HG03103 (cell line): ENCODE measurements at regions not wholly inside any gene's neighbourhood (a gene's known extent, or its start where the extent isn't known, plus 50 kb on each side); places are given as distances from the start of the nearest gene placed in this dataset.

ENCODE experiments used
- ATAC-seq: cut with Tn5 transposase; IDR thresholded peaks from one replicate; pipeline ENCODE4 v1.9.1; 2021; ENCODE audit warnings: low read depth; ENCODE audit not compliant: unreplicated experiment

DNA sequence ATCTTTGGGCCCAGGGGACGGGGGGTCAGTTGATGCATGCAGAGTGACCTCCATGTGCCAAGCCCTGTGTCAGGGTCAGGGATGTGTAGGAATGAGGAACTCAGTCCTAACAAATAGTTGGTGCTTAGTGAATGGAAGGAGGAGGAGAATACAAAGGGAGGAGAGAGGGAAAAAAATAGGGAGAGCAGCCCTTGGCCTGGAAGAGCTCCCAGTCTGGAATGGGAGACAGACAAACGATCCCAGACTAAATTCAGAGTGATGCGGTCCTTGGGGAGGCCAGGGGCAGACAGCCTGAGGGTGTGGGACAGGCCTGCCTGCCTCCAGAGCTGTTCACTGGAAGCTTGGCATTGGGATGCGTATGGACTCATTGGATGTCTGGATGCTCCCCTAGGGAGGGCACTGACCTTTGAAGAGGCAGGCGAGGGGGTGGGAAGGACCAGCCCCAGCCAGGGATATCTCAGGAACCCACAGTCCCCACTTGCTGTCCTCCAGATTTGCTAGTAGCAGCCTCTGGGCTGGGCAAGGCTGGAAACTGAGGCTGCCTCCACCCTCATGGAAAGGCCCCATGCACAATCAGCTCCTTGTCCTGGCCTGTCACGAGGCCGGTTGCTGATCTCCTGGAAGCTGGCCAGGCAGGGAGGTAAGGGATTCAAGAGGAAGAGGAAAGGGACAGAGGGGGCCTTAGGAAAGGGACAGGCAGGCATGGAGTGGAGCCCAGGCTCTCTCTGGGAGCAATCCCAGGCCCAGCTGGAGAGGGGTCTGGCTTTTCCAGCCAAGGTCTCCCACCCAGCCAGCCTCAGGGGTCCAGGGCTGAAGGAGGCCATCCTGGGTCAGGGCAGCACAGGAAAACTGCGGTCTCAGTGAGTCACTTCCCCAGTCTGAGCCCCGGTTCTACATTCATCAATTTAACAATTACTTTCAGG lies 69.0 kb upstream of the GGTA1 start:
- ATAC-seq: no peak

DNA sequence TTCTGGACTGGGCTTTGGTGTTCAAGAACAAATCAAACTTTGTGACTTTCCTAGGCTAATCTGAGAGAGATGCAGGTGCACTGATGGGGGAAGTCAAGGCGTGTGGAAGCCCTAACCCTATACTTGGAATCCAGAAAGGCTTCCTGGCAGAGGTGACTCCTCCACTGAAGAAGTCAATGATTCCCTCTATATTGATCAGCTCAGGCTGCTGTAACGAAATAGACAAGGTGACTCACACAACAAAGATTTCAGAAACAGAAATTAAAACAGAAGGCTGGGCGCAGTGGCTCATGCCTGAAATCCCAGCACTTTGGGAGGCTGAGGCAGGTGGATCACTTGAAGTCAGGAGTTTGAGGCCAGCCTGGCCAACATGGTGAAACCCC lies 69.6 kb upstream of the GGTA1 start:
- ATAC-seq: no peak

DNA sequence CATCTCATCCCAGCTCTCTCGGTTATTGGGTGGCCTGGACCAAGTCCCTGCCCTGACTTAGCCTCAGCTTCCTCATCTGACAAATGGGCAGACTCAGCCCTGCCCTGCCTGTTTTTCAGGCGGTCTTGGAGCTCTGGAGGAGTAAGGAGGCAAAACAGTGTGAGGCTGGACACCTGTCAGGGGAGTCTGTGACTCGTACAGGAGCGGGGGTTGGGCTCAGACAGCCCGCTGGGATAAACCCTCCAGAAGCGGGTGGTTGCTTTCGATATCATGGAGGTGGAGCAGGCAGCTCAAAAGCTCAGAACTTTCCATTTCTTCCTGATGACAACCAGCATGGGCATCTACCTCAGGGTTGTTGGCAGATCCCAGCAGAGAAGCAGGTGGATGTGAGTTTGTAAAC lies 72.9 kb upstream of the GGTA1 start:
- ATAC-seq: no peak

DNA sequence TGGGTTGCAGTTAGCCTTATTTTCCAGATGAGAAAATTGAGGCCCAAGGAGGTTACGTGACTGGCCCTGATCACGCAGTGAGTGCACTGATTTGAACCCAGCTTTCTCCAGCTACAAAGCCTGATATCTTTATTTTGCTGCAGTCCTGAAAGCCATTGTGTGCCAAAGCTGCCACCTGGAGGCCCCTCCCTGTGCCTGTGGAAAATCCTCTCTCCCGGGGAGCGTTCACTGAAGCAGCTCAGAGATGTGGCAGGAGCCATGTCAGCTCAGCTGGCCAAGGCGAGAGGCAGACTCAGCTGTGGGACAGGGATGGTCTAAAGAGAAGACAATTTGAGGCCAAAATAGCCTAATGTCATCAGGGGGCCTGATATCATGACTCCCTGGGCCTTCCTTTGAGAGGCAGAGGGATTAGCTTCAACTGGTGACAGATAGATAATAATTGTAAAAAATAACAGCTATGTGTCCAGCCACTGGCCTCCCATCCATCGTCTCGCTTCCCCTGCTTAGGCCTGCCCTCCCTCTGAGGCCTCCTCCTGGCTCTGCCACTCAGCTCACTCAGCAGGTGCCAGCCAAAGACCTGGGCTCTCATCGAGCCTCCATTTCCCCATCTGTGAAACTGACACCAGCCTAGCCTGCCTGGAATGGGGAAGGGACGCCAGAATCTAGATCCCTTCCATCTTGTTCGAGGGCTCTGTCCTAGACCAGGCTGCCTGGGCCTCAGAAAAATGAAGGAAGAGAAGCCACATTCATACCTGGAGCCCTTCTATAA lies 74.3 kb upstream of the GGTA1 start:
- no peak for ATAC-seq

DNA sequence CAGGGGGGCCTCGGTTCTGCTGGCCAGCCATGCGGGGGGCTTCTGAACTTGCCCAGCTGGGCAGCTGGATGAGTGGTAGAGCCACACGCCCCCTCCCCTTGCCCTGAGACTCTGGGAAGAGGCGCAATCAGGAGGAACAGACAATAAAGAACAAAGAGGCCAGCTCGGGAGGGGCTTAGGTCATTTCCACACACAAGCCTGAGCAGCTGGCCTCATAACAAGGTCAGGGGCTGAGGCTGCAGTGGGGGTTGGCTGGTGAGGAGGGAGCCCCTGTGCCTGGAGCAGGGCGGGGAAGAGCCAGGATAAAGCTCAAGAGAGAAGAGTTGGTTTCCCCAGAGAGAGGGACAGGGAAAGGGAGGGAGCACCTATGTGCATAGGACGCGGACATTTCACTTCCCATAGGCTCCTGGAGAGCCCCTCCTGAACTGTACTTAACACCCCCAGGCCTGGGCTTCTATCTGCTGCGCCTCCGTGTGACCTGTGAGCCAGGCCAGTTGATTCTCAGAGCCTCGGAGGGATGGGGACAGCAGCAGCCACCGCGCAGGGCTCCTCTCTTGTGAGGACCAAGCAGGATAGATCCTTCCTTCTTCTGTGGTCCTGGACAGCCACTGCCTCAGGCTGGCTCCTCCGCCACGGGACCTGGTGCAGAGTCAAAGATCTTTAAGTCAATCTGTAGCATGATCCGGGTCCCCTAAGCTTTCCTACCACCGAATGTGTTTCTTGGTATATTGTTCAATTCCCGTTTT lies 75.3 kb upstream of the GGTA1 start:
- ATAC-seq: no peak

DNA sequence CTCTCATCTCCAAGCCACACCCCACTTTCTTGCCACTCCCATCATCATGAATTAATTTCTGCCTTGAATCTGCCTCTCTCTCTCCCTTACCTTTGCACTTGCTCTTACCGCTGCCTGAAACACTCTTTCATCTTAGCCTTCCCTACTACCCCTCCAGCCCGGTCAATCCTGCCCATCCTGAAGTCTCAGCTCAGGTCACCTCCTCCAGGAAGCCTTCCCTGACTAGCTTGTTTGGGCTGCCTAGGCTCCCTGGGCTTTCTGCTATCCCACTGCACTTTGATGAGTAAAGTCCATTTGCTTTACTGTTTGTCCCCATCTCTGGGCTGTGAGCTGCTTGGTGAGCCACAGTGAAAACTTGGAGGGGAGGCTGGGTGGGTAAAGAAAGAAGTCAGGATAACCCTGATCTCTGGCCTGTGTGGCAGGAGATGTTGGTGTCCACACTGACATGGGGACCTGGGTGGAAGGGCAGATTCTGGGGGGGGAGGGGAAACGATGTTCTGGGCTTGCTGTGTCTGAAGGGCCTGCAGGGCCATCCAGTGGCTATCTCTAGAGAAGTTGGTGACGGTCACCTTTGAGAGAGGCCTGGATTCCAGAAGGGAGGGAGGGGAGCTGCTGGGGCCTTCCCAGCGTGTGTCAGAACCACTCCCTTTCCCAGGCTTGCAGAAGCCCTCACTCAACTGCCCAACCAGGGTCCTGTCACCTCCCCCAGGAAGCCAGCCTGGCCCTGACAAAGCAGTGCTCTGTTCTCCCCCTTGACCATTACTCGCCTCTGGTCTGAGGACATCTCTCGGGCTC lies 75.0 kb upstream of the DAB2IP start:
- ATAC-seq: no peak

DNA sequence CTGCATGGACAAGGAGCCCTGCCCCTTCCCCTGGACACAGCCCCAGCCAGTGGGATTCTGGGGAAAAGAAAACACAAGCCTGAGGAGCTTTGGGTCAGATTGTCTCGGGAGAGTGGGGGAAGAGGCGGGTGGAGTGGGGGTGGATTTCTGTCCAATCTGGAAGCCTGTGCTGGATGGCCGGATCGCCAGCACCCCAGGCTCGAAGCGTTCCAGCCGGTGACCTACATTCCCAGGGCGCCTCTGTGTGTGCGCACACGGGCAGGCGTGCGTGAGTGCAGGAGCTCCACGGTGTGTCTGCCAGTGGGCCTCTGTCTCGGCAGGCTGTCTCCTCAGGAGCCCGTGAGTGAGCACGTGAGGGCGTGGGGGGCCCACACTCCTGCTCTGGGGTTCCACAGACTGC lies 74.3 kb upstream of the DAB2IP start:
- no peak for ATAC-seq

DNA sequence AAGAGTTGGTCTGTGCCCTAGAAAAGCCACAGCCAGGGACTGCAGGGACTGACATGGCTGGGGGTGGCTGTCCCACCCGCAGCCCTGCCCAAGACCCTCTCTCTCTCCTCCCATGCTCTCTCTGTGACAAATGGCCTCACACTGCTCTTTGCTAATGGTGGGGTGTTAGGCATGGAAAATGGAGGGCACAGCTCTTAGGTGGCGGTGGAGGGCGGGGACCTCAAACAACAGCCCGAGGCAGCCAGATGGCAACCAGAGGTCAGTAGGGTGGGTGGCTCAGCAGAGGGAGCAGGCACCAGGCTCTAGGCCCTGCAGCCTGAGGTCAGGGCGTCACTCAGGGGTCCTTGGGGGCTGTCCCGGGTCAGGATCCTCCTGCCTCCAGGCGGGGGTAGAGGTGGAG lies 73.9 kb upstream of the DAB2IP start:
- ATAC-seq: no peak

DNA sequence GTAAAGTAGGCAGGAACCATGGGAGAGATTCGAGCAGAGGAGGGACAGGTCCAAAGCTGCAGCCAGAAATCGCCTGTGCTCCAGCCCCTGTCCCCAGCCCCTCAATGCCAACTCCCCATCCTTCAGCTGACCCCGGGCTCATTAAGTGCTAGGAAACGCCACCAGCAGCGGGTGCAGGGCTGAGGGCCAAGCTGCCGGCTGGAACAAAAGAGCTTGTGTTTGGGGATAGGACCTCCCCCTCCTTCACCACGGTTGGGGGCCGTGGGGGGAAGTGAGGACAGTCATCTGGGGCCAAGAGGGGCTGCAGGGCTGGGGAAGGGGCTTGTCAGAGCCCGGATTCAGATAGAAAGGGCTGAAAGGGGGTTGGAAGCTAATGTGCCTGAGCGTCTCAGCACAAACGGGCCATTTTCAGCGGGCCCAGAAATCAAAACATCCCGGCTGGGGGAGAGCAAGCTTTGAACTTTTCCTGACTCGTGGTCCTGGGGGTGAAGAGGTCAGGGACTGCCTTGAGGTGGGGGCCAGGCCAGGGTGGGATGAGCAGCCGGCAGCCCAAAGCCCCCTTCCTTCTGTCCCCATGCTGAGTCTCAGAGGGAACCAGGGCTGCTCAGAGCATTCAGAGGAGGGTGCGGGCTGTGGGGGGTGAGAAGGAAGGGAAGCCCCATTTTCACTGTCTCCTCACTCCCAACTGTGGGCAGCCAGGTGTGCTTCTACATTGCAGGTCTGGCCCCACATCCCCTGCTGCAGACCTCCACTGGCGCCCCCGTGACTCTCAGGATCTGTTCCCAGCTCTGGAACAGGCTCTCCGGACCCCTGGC lies 69.4 kb upstream of the DAB2IP start:
- no peak for ATAC-seq

DNA sequence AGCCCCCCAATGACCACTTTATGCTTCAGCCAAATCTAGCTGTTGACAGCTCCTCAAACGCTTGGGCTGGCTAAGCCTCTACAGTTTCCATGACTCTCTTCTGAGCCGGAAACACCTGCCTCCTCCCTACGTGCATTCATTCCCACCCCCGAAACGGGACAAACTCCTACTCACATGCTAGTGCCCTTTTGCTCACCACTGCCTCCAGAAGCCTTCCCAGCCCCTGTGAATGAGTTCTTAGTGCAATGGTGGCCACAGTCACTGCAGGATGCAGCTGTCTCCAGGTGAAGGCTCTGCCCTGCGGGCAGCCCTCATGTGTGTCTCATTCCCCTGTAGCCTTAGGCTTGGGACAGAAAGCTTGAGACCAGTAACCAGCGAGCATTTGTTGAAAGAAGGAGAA lies 68.8 kb upstream of the DAB2IP start:
- no peak for ATAC-seq

DNA sequence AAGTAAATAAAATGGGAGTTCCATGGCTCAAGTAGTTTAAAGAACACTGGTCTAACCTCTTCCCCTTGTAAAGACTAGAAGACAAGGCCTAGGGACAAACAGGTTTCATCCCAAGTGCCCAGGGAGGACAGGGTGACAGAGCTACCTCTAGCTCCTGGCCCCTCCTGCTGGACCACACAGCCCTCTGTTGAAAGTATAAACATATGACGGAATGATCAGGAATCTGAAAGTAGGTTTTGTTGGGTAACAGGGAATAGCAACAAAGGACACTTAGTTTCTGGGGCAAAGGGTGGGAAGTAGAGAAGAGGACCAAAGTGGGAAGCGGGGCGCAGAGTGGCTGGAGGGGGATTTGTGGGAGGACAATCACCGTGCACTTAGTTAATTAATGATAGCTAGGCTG lies 67.0 kb upstream of the DAB2IP start:
- ATAC-seq: no peak

DNA sequence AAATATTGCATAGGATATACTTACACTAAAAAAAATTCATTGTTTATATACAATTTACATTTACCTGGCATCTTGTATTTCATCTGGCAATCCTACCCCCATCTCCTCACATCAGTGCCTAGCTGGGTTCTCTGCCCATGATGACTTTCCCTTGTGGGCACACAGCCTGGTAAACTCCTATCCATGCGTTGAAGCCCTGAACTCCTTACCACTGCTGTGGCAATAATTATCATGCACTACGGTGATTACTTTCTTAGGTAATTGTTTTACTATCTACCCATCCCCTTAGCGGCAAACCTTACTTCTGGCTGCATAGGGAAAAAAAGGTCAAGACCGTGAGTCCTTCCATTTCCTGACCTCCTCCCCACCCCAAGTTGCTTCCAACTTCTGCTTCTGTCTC lies 63.6 kb upstream of the DAB2IP start:
- no peak for ATAC-seq

DNA sequence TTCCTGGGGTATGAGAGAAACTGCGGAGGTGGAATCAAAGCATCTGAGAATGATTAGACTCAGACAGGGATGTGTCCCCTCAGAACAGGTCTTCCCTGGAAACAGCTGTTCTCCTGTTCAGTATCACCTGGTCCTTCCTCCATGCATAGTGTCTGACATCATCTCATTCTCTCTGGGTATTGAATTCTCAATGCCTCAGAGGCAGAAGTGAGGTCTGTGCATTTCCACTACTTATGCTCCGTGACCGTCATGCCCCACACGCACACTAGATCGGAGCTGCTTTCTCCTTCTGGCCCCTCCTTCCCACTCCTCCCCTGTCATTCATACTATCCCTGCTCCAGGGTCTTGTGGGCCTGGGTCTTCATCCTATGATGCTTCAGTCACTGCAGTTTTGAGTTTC lies 61.4 kb upstream of the DAB2IP start:
- ATAC-seq: no peak

DNA sequence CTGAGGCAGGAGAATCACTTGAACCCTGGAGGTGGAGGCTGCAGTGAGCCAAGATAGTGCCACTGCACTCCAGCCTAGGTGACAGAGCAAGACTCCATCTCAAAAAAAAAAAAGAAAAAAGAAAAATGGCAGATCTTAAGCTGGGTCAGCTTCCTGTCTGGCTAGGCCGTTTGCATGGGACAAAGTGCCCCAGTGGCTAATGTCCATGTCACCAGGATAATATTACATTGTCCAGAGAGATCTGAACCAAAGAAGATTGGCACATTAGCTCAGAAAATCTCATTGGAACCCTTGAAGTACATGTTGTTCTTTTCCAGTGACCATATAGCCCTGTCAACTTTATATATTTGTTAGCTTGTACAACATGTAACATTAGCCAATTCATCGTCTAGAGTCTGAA lies 59.2 kb upstream of the DAB2IP start:
- ATAC-seq: no peak

DNA sequence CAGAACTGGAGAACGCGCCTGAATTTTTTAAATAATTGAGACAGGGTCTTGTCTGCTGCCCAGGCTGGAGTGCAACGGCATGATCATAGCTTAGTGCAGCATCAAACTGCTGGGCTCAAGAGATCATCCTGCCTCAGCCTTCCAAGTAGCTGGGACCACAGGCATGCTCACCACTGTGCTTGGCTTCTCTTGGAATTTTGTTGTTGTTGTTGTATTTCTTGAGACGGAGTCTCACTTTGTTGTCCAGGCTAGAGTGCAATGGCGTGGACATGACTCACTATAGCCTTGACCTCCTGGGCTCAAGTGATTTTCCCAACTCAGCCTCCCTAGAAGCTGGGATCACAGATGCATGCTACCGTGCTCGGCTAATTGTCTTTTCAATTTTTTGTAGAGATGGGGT lies 58.4 kb upstream of the DAB2IP start:
- no peak for ATAC-seq

DNA sequence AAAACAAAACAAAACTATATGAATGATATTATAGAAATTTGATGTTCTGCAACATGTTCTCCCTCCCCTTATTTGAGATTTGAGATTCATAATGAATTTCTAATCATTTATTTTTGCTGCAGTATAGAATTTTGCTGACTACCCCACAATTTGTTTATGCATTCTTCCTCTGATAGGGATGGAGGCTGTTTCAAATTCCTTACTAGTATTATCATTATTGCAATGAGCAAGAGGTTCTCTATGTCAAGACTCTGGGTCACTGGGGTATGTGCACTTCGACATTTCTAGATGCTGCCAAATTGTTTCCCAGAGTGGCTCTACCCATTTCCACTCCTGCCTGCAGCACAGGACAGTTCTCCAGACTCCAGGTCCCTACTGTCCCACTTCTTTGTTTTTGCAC lies 54.9 kb upstream of the DAB2IP start:
- no peak for ATAC-seq

DNA sequence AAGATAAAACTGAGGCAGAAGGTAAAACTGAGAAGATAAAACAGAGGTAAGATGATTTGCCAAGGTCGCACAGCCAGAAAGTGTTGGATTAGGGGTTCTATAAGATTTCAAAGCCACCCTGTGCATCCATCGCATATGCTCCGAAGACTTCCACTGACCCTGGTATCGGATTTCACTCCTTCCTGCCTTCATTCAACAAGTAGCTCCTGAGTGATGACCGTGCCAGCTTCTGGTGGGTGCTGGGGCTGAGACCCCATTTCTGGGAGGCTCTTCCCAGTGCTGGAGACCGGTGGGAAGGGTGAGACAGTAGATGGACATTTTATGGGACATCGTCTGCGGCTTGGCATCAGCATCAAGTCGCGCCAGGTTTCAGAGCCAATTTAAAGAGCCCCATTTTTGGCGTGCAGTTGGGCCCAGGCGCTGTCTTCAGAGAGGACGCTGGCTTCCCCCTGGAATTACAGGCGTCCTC lies 53.7 kb upstream of the DAB2IP start:
- no peak for ATAC-seq

DNA sequence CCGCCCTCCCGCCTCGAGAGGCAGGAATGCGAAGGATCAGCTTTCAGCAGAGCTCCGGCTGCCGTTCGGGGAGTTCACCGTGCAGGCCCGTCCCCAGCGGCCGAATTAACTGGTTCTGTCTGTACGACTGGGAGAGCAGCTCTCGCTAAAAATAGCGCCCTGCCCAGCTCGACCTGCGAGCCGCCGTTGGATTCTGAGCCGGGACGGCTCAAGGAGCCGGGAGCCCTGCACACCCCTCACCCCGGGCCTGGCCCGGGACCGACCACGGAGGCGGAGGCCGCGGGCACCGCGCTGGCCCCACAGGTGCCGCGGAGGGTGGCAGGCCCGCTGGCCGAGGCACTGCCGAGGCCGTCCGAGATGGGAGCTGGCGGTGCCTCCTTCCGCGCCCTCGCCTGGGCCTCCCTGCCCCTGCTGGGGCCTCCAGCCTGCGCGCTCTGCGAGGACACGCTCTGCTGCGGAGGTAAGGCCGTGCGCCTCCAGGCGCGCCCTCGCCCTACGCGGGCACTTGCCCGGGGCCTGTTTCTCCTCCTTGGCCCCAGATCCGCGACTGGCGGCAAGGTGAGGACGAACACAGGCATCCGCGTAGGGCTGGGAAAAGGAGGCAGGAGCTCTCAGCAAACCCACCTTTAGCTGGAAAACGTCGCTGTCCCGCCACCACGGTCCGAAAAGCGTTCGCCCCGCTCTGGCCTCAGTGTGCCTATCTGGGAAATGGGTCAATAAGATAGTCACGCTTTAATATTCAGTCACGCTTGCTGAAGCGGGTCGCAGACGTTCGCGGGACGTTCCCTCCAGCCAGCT lies 53.1 kb upstream of the DAB2IP start:
- no peak for ATAC-seq
